HCT116 (cell line): ENCODE measurements at regions not wholly inside any gene's neighbourhood (a gene's known extent, or its start where the extent isn't known, plus 50 kb on each side); places are given as distances from the start of the nearest gene placed in this dataset.

Source experiments
- ATAC-seq: fragments of 200-7000 bp; cut with Tn5 transposase; 2 replicates; pipeline ENCODE4 v1.9.1; 2020; ENCODE audit warnings: mild to moderate bottlenecking, moderate library complexity
- BruUV-seq: library from RNA; stranded (reverse); fragments of 400-500 nt; replicated peaks from 2 replicates; lab custom pipeline; 2021; lab: Mats Ljungman, UMichigan
- CTCF ChIA-PET: fragments of 300-600 bp; sonication (Branson Sonifier 250); formaldehyde crosslinking; loops from one replicate; lab custom pipeline; 2021; ENCODE audit warnings: antibody characterized with exemption; lab: Charles Lee
- POLR2A ChIA-PET: fragments of 300-600, 350-600 bp; sonication (Branson Sonifier 250); formaldehyde crosslinking; loops from one replicate; lab custom pipeline; 2021; ENCODE audit warnings: antibody characterized with exemption; lab: Charles Lee
- RAD21 ChIA-PET, 2 experiments: fragments of 300-600 bp; sonication (Branson Sonifier 250); formaldehyde crosslinking; loops; one replicate each; lab custom pipeline; 2023; ENCODE audit warnings: low total read pairs in 2 of 2; ENCODE audit not compliant: uncharacterized antibody in 2 of 2, unreplicated experiment in 2 of 2, low non-redundant PET in 1 of 2; lab: Charles Lee
- DNase-seq: peaks from one replicate; pipeline ENCODE4 v3.0.0-alpha.2; 2010; ENCODE audit warnings: low read depth, low spot score
- H2AFZ ChIP-seq: fragments of 200-600 bp; shearing (Covaris generic), sonication (generic); 2 replicates; pipeline ENCODE4 v1.6.1; 2017; ENCODE audit warnings: low read depth, mixed run types, mixed read lengths, antibody characterized with exemption, low read length; ENCODE audit not compliant: poor library complexity, severe bottlenecking
- H3K27ac ChIP-seq: 2 replicates; pipeline ENCODE4 v1.5.1; 2012; ENCODE audit warnings: low read depth, low read length
- H3K27me3 ChIP-seq: fragments of 200-600 bp; sonication (generic); 2 replicates; pipeline ENCODE4 v1.6.1; 2016; ENCODE audit warnings: mixed run types, low read length, mixed read lengths; ENCODE audit not compliant: insufficient read depth
- H3K36me3 ChIP-seq, 2 experiments: fragments of 200-500 bp in 1 of 2; fragments of 200-600 bp in 1 of 2; sonication (Bioruptor generic) in 1 of 2; sonication (generic) in 1 of 2; 2 replicates each; pipeline versions ENCODE4 v1.5.1 to v1.6.1; 2014 to 2016; ENCODE audit warnings: low read length in 2 of 2, inconsistent platforms in 1 of 2, mixed read lengths in 1 of 2, mixed run types in 1 of 2; ENCODE audit not compliant: insufficient read depth in 2 of 2, control insufficient read depth in 1 of 2
- H3K4me1 ChIP-seq, 2 experiments: fragments of 200-600 bp in 1 of 2; sonication (generic) in 1 of 2; 2 replicates each; pipeline versions ENCODE4 v1.5.1 to v1.6.1; 2012 to 2017; ENCODE audit warnings: low read length in 2 of 2, inconsistent platforms in 1 of 2, mild to moderate bottlenecking in 1 of 2, mixed read lengths in 1 of 2, mixed run types in 1 of 2, moderate library complexity in 1 of 2; ENCODE audit not compliant: insufficient read depth in 2 of 2, control insufficient read depth in 1 of 2
- H3K4me2 ChIP-seq: fragments of 200-600 bp; sonication (generic); 2 replicates; pipeline ENCODE4 v1.6.1; 2017; ENCODE audit warnings: mixed run types, low read length, mixed read lengths
- H3K4me3 ChIP-seq, 2 experiments: fragments of 200-600 bp in 1 of 2; sonication (generic) in 1 of 2; replicated peaks in 1 of 2; 2 replicates each; pipeline ENCODE4 v1.5.1; 2011 to 2016; ENCODE audit warnings: low read length in 2 of 2, control low read depth in 1 of 2, low read depth in 1 of 2, mild to moderate bottlenecking in 1 of 2, mixed read lengths in 1 of 2, mixed run types in 1 of 2
- H3K79me2 ChIP-seq: fragments of 200-600 bp; sonication (generic); 2 replicates; pipeline ENCODE4 v1.6.1; 2017; ENCODE audit warnings: mild to moderate bottlenecking, mixed run types, low read length, moderate library complexity, mixed read lengths; ENCODE audit not compliant: insufficient read depth
- H3K9ac ChIP-seq: fragments of 200-600 bp; sonication (generic); 2 replicates; pipeline ENCODE4 v1.6.1; 2016; ENCODE audit warnings: low read length, mixed read lengths
- H3K9me2 ChIP-seq: fragments of 200-600 bp; sonication (generic), shearing (Covaris generic); 2 replicates; pipeline ENCODE4 v1.6.1; 2017; ENCODE audit warnings: mixed run types, mild to moderate bottlenecking, moderate library complexity; ENCODE audit not compliant: insufficient read depth
- H3K9me3 ChIP-seq, 2 experiments: fragments of 200-500 bp in 1 of 2; fragments of 200-600 bp in 1 of 2; sonication (Bioruptor generic) in 1 of 2; sonication (generic) in 1 of 2; 2 replicates each; pipeline ENCODE4 v1.6.1; 2014 to 2017; ENCODE audit warnings: low read length in 2 of 2, mixed read lengths in 2 of 2, inconsistent platforms in 1 of 2, low read depth in 1 of 2, mild to moderate bottlenecking in 1 of 2, mixed run types in 1 of 2, moderate library complexity in 1 of 2; ENCODE audit not compliant: control insufficient read depth in 1 of 2, insufficient read depth in 1 of 2
- H4K20me1 ChIP-seq: fragments of 200-600 bp; sonication (generic), shearing (Covaris generic); 2 replicates; pipeline ENCODE4 v1.6.1; 2017; ENCODE audit warnings: mixed run types, mild to moderate bottlenecking, moderate library complexity; ENCODE audit not compliant: insufficient read depth
- CEBPB ChIP-seq: IDR thresholded peaks from 2 replicates; pipeline ENCODE4 v1.6.1; 2012; ENCODE audit warnings: low read depth
- EGR1 ChIP-seq: IDR thresholded peaks from 2 replicates; pipeline ENCODE4 v1.6.1; 2012; ENCODE audit warnings: low read depth
- FOSL1 ChIP-seq: IDR thresholded peaks from 2 replicates; pipeline ENCODE4 v1.6.1; 2012; ENCODE audit warnings: low read depth
- POLR2AphosphoS5 ChIP-seq: IDR thresholded peaks from 2 replicates; pipeline ENCODE4 v1.6.1; 2011; ENCODE audit warnings: mild to moderate bottlenecking, low read depth, low read length, moderate library complexity
- SRF ChIP-seq: IDR thresholded peaks from 2 replicates; pipeline ENCODE4 v1.6.1; 2012; ENCODE audit warnings: low read depth
- YY1 ChIP-seq: IDR thresholded peaks from 2 replicates; pipeline ENCODE4 v1.6.1; 2011; ENCODE audit warnings: low read length, low read depth, moderate library complexity, mild to moderate bottlenecking; ENCODE audit not compliant: insufficient replicate concordance; ENCODE audit errors: extremely low read depth
- ZFX ChIP-seq: fragments of 450-650 bp; IDR thresholded peaks from 2 replicates; pipeline ENCODE4 v1.6.1; 2017
- intact Hi-C: fragments of 100-400 bp; cut with micrococcal nuclease; formaldehyde crosslinking; loops from 2 replicates; pipeline ENCODE4 v1.10.0; 2022
- TF ChIP-seq, protein P1 (sequence below), 3 experiments: fragments of 200-600 bp in 1 of 3; sonication (generic) in 1 of 3; IDR thresholded peaks in 2 of 3; conservative IDR thresholded peaks in 1 of 3; 2 replicates each; pipeline ENCODE4 v1.5.1; 2012 to 2017; ENCODE audit warnings: low read depth in 2 of 3, low read length in 2 of 3, antibody characterized with exemption in 1 of 3, borderline replicate concordance in 1 of 3, control low read depth in 1 of 3, mild to moderate bottlenecking in 1 of 3, mixed read lengths in 1 of 3, mixed run types in 1 of 3, moderate library complexity in 1 of 3; ENCODE audit not compliant: insufficient read depth in 1 of 3
- TF ChIP-seq, protein P2 (sequence below): IDR thresholded peaks from 2 replicates; pipeline ENCODE4 v1.6.1; 2012
- TF ChIP-seq, protein P3 (sequence below): IDR thresholded peaks from 2 replicates; pipeline ENCODE4 v1.6.1; 2012; ENCODE audit warnings: low read depth

DNA sequence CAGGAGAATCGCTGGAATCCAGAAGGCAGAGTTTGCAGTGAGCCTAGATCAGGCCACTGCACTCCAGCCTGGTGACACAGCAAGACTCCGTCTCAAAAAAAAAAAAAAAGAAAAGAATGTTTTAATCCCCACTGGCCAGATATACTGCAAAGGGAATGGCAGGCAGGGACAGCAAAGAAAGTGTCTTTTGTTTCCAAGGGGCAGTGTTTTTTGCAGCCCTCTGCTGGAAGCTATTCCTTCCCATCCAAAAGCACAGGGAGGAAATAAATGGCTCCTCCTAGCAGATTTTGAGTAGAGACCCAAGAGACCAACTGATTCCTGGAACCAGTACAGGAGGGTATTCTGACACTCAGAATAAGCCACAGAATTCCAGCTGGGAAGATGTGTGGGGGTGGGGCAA is 112.5 kb upstream of the STMND1 start (continued):
- TF ChIP-seq, protein P1, sequence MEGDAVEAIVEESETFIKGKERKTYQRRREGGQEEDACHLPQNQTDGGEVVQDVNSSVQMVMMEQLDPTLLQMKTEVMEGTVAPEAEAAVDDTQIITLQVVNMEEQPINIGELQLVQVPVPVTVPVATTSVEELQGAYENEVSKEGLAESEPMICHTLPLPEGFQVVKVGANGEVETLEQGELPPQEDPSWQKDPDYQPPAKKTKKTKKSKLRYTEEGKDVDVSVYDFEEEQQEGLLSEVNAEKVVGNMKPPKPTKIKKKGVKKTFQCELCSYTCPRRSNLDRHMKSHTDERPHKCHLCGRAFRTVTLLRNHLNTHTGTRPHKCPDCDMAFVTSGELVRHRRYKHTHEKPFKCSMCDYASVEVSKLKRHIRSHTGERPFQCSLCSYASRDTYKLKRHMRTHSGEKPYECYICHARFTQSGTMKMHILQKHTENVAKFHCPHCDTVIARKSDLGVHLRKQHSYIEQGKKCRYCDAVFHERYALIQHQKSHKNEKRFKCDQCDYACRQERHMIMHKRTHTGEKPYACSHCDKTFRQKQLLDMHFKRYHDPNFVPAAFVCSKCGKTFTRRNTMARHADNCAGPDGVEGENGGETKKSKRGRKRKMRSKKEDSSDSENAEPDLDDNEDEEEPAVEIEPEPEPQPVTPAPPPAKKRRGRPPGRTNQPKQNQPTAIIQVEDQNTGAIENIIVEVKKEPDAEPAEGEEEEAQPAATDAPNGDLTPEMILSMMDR (IDR thresholded peaks at IDR 0.05 in 2 of 3, conservative IDR thresholded peaks at IDR 0.05 in 1 of 3; ENCODE audit: borderline replicate concordance in 1 of 3, insufficient read depth in 1 of 3, low read depth in 2 of 3, low read length in 2 of 3) = no peak
- TF ChIP-seq SRF = no peak
- TF ChIP-seq YY1 = no peak
- TF ChIP-seq EGR1 = no peak
- no peak for TF ChIP-seq POLR2AphosphoS5
- no peak for TF ChIP-seq ZFX
- TF ChIP-seq, protein P2, sequence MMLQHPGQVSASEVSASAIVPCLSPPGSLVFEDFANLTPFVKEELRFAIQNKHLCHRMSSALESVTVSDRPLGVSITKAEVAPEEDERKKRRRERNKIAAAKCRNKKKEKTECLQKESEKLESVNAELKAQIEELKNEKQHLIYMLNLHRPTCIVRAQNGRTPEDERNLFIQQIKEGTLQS = no peak
- no peak for TF ChIP-seq FOSL1
- TF ChIP-seq CEBPB = no peak

GRCh38 chr6:16987996-16988395 is 113.9 kb upstream of the STMND1 start:
- DNase-seq = no peak
- RAD21 ChIA-PET = no interaction called here
- Histone ChIP-seq H4K20me1 (no peaks in the 10 kb centered on the region), H3K79me2 (no peaks in the 10 kb centered on the region), H3K9me2 (no peaks in the 10 kb centered on the region), H3K27ac (no peak overlapping the region), H3K9ac (no peak overlapping the region), H3K4me1 (no peaks in the 10 kb centered on the region), H3K4me3 (no peak overlapping the region), H2AFZ (no peak overlapping the region), H3K27me3 (no peaks in the 10 kb centered on the region), H3K36me3 (no peaks in the 10 kb centered on the region), H3K9me3 (no peaks in the 10 kb centered on the region), H3K4me2 (no peak overlapping the region)
- no peak for ATAC-seq
- CTCF ChIA-PET = no interaction called here
- BruUV-seq = no TSS peak
- POLR2A ChIA-PET = no interaction called here
- TF ChIP-seq, protein P3, sequence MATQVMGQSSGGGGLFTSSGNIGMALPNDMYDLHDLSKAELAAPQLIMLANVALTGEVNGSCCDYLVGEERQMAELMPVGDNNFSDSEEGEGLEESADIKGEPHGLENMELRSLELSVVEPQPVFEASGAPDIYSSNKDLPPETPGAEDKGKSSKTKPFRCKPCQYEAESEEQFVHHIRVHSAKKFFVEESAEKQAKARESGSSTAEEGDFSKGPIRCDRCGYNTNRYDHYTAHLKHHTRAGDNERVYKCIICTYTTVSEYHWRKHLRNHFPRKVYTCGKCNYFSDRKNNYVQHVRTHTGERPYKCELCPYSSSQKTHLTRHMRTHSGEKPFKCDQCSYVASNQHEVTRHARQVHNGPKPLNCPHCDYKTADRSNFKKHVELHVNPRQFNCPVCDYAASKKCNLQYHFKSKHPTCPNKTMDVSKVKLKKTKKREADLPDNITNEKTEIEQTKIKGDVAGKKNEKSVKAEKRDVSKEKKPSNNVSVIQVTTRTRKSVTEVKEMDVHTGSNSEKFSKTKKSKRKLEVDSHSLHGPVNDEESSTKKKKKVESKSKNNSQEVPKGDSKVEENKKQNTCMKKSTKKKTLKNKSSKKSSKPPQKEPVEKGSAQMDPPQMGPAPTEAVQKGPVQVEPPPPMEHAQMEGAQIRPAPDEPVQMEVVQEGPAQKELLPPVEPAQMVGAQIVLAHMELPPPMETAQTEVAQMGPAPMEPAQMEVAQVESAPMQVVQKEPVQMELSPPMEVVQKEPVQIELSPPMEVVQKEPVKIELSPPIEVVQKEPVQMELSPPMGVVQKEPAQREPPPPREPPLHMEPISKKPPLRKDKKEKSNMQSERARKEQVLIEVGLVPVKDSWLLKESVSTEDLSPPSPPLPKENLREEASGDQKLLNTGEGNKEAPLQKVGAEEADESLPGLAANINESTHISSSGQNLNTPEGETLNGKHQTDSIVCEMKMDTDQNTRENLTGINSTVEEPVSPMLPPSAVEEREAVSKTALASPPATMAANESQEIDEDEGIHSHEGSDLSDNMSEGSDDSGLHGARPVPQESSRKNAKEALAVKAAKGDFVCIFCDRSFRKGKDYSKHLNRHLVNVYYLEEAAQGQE = no peak
- intact Hi-C loops = no loop called here
